Motor neuron (in vitro differentiated cells): ENCODE measurements at regions not wholly inside any gene's neighbourhood (a gene's known extent, or its start where the extent isn't known, plus 50 kb on each side); places are given as distances from the start of the nearest gene placed in this dataset.
A peak's percentile ranks its signal among the peaks of the same experiment; 100 is the strongest.

Experiments used
- ATAC-seq, 8 experiments: fragments of 200-7000 bp; cut with Tn5 transposase; replicated peaks in 6 of 8; 2 replicates each; pipeline ENCODE4 v1.8.0; 2021; ENCODE audit warnings: mild to moderate bottlenecking in 8 of 8, moderate library complexity in 8 of 8
- H3K27ac ChIP-seq, 2 donors: fragments of 250-450 bp; sonication (Bioruptor Pico); 2 replicates each; pipeline ENCODE4 v1.9.0; 2021; ENCODE audit warnings: antibody characterized with exemption in 2 of 2, mild to moderate bottlenecking in 2 of 2, moderate library complexity in 1 of 2
- H3K4me1 ChIP-seq, 2 donors: fragments of 250-450 bp; sonication (Bioruptor Pico); replicated peaks in 1 of 2; 2 replicates each; pipeline ENCODE4 v1.6.1; 2021; ENCODE audit warnings: antibody characterized with exemption in 2 of 2, mild to moderate bottlenecking in 2 of 2, moderate library complexity in 1 of 2
- H3K4me3 ChIP-seq, 5 donors: fragments of 250-450 bp; sonication (Bioruptor Pico); 2 replicates each; pipeline ENCODE4 v1.9.0; 2021; ENCODE audit warnings: antibody characterized with exemption in 5 of 5, mild to moderate bottlenecking in 5 of 5, moderate library complexity in 4 of 5
- WGBS, 10 experiments: fragments of 450-650 bp; shearing (Covaris generic); methylation state at CpG; one replicate each; pipeline ENCODE4 v1.0.0; 2022; 5-methylcytosine and 5-hydroxymethylcytosine counted together
- in situ Hi-C, 9 experiments: fragments of 400-800 bp; cut with MboI; loops; one replicate each; pipeline ENCODE4 v1.15.0; 2021; ENCODE audit warnings: low sequenced_read_pairs in 9 of 9, low pct_unique_long_range_greater_than_20kb in 2 of 9; ENCODE audit not compliant: unreplicated experiment in 9 of 9

GRCh38 chr13:50114961-50115360 lies 99.7 kb downstream of the KCNRG start:
- in situ Hi-C loops = no loop called here
- Histone ChIP-seq H3K4me1 (no peaks in the 10 kb centered on the region), H3K4me3 (no peak overlapping the region), H3K27ac (no peak overlapping the region)
- ATAC-seq = no peak
- 60 to 100% (median 88%) methylated on average over 1 to 2 of the region's 2 CpGs for WGBS, 10 experiments

- in situ Hi-C loops = no loop called here
- no peaks in the 10 kb centered on the region for H3K4me1 ChIP-seq
- no peak overlapping the region for H3K27ac ChIP-seq
- 82 to 100% (median 96%) methylated on average over 1 to 3 of the region's 3 CpGs; no CpG with 5 or more reads in 2 of the 10 experiments for WGBS, 10 experiments
- H3K4me3 ChIP-seq = no peak overlapping the region
- ATAC-seq = no peak
Measured at GRCh38 chr13:50115695-50116094, 100.5 kb downstream of the KCNRG start.

- no peak for ATAC-seq
- in situ Hi-C loops = no loop called here
- H3K4me1 ChIP-seq = no peaks in the 10 kb centered on the region
- no peak overlapping the region for H3K4me3 ChIP-seq
- no peak overlapping the region for H3K27ac ChIP-seq
- WGBS, 10 experiments = 71 to 99% (median 88%) methylated on average over 5 of the region's 5 CpGs; no CpG with 5 or more reads in 1 of the 10 experiments
Measured at GRCh38 chr13:50116430-50116973, 101.3 kb downstream of the KCNRG start.

- WGBS, 10 experiments = 40 to 91% (median 77%) methylated on average over 1 to 3 of the region's 3 CpGs; no CpG with 5 or more reads in 1 of the 10 experiments
- ATAC-seq = no peak
- Histone ChIP-seq H3K4me3 (no peak overlapping the region), H3K27ac (no peak overlapping the region), H3K4me1 (peaks cover 0 to 5% of the 10 kb centered on the region in 2 donors)
- in situ Hi-C loops = no loop called here
Measured at GRCh38 chr13:50119591-50119990, 104.3 kb downstream of the KCNRG start.

GRCh38 chr13:50122455-50122854 lies 107.2 kb downstream of the KCNRG start:
- H3K4me3 ChIP-seq = no peak overlapping the region

GRCh38 chr13:50123002-50123401 lies 107.8 kb downstream of the KCNRG start:
- in situ Hi-C loops = no loop called here
- Histone ChIP-seq H3K4me1 (peaks cover 5 to 6% of the 10 kb centered on the region in 2 donors), H3K4me3 (peak overlapping the region in 4 of 5 donors; percentile 62 to 96 (median 86)), H3K27ac (no peak overlapping the region)
- ATAC-seq = no peak
- WGBS, 10 experiments = 62 to 100% (median 86%) methylated on average over 1 to 3 of the region's 3 CpGs

More at GRCh38 chr13:50122455-50122854, 107.2 kb downstream of the KCNRG start:
- no peak for ATAC-seq
- in situ Hi-C loops = no loop called here
- H3K4me1 ChIP-seq = peaks cover 5 to 6% of the 10 kb centered on the region in 2 donors
- H3K27ac ChIP-seq = no peak overlapping the region
- 80 to 100% (median 100%) methylated on average over 1 of the region's 1 CpG; no CpG with 5 or more reads in 2 of the 10 experiments for WGBS, 10 experiments

GRCh38 chr13:50123515-50123861 lies 108.2 kb downstream of the KCNRG start:
- peak overlapping the region; percentile 62 to 96 (median 83) for H3K4me3 ChIP-seq
- WGBS, 10 experiments = 0 to 31% (median 5%) methylated on average over 1 to 13 of the region's 13 CpGs; no CpG with 5 or more reads in 3 of the 10 experiments
- in situ Hi-C loops = no loop called here
- ATAC-seq = no peak
- H3K4me1 ChIP-seq = peaks cover 5 to 6% of the 10 kb centered on the region in 2 donors
- peak overlapping the region; percentile 90 to 94 for H3K27ac ChIP-seq

GRCh38 chr13:50123862-50124535 lies 108.8 kb downstream of the KCNRG start:
- H3K4me1 ChIP-seq = peaks cover 5 to 6% of the 10 kb centered on the region in 2 donors
- peak overlapping the region; percentile 90 to 94 for H3K27ac ChIP-seq
- peak; percentile 66 to 78 (median 74) for ATAC-seq
- in situ Hi-C loops = no loop called here
- H3K4me3 ChIP-seq = peak overlapping the region; percentile 62 to 96 (median 83)
- WGBS, 10 experiments = 0% methylated on average over 5 to 18 of the region's 69 CpGs; no CpG with 5 or more reads in 5 of the 10 experiments

- WGBS, 10 experiments = 0 to 7% (median 1%) methylated on average over 1 to 33 of the region's 78 CpGs; no CpG with 5 or more reads in 7 of the 10 experiments
- Histone ChIP-seq H3K27ac (peak overlapping the region; percentile 90 to 94), H3K4me3 (peak overlapping the region; percentile 62 to 96 (median 83)), H3K4me1 (peaks cover 5 to 11% of the 10 kb centered on the region in 2 donors)
- in situ Hi-C loops = no loop called here
- ATAC-seq = peak; percentile 4 to 66 (median 56)
Measured at GRCh38 chr13:50124536-50125303, 109.5 kb downstream of the KCNRG start.

- in situ Hi-C loops = no loop called here
- WGBS, 10 experiments = 0% methylated on average over 1 of the region's 31 CpGs; no CpG with 5 or more reads in 9 of the 10 experiments
- Histone ChIP-seq H3K4me1 (peaks cover 6 to 14% of the 10 kb centered on the region in 2 donors), H3K4me3 (peak overlapping the region; percentile 62 to 96 (median 83)), H3K27ac (peak overlapping the region; percentile 90 to 94)
- ATAC-seq = peak in 6 of 8 experiments; percentile 10 to 34 (median 26)
Measured at GRCh38 chr13:50125304-50125553, 110.0 kb downstream of the KCNRG start.

- Histone ChIP-seq H3K4me1 (peaks cover 11 to 18% of the 10 kb centered on the region in 2 donors), H3K4me3 (peak overlapping the region; percentile 62 to 96 (median 83)), H3K27ac (peak overlapping the region; percentile 90 to 94)
- in situ Hi-C loops = no loop called here
- 0% methylated on average over 1 to 3 of the region's 87 CpGs; no CpG with 5 or more reads in 8 of the 10 experiments for WGBS, 10 experiments
- ATAC-seq = peak; percentile 6 to 59 (median 52)
Measured at GRCh38 chr13:50125554-50126262, 110.5 kb downstream of the KCNRG start.

- in situ Hi-C loops = no loop called here
- H3K4me1 ChIP-seq = peaks cover 15 to 21% of the 10 kb centered on the region in 2 donors
- H3K27ac ChIP-seq = peak overlapping the region; percentile 90 to 94
- ATAC-seq = no peak
- H3K4me3 ChIP-seq = peak overlapping the region; percentile 62 to 96 (median 83)
- 39 to 91% (median 66%) methylated on average over 1 to 17 of the region's 28 CpGs; no CpG with 5 or more reads in 2 of the 10 experiments for WGBS, 10 experiments
Measured at GRCh38 chr13:50126263-50126992, 111.2 kb downstream of the KCNRG start.
